ENCODE measurements at regions not wholly inside any gene's neighbourhood (a gene's known extent, or its start where the extent isn't known, plus 50 kb on each side); places are given as distances from the start of the nearest gene placed in this dataset.

- H3K4me3 ChIP-seq (ENCODE audit: low read depth, low read length), result no peak overlapping the region
- no peaks in the 10 kb centered on the region for H3K9me3 ChIP-seq (ENCODE audit: control insufficient read depth, insufficient read depth, low read depth, low read length)
- H3K27ac ChIP-seq (ENCODE audit: extremely low read depth, low read depth, low read length), result no peak overlapping the region
- H3K4me1 ChIP-seq (ENCODE audit: control insufficient read depth, insufficient read depth, low read length), result peaks cover 5% of the 10 kb centered on the region; the same call in 1 of the 2 replicates
- POLR2A ChIA-PET, result no interaction called here
- no peaks in the 10 kb centered on the region for H3K36me3 ChIP-seq (ENCODE audit: control insufficient read depth in 2 of 2, insufficient read depth in 1 of 2, low read length in 2 of 2)
- TF ChIP-seq ZNF785 (tag by site-specific recombination; IDR thresholded peaks at IDR 0.05) (no peak), ZNF585B (tag by site-specific recombination; IDR thresholded peaks at IDR 0.05) (no peak), ZNF404 (tag by site-specific recombination; IDR thresholded peaks at IDR 0.05) (no peak)
- CTCF ChIA-PET, result no interaction called here
Measured at GRCh38 chr9:4416467-4416866, 73.8 kb upstream of the SLC1A1 start.

- H3K9me3 ChIP-seq (ENCODE audit: control insufficient read depth, insufficient read depth, low read depth, low read length), result no peaks in the 10 kb centered on the region
- H3K27ac ChIP-seq (ENCODE audit: extremely low read depth, low read depth, low read length), result no peak overlapping the region
- H3K4me1 ChIP-seq (ENCODE audit: control insufficient read depth, insufficient read depth, low read length), result no peaks in the 10 kb centered on the region
- ChIA-PET CTCF (interaction anchor here (0.6 to 0.7 kb wide), 3 partner anchors 224 to 574 kb away, joined by 3 to 4 read pairs (median 3); no protein-coding TSS in a partner anchor), POLR2A (no interaction called here)
- no peaks in the 10 kb centered on the region for H3K36me3 ChIP-seq (ENCODE audit: control insufficient read depth in 2 of 2, insufficient read depth in 1 of 2, low read length in 2 of 2)
- TF ChIP-seq KLF16 (tag by site-specific recombination; IDR thresholded peaks at IDR 0.05), result no peak
- no peak for TF ChIP-seq ZNF416 (tag by site-specific recombination; IDR thresholded peaks at IDR 0.05)
- no peak for TF ChIP-seq TRIM28 (IDR thresholded peaks at IDR 0.05; ENCODE audit: borderline replicate concordance, low read length)
- no peak for TF ChIP-seq ZNF292 (tag by site-specific recombination; IDR thresholded peaks at IDR 0.05; ENCODE audit: borderline replicate concordance, low read depth)
- no peak for TF ChIP-seq ZNF488 (tag by site-specific recombination; IDR thresholded peaks at IDR 0.05)
- no peak for TF ChIP-seq ZSCAN23 (tag by site-specific recombination; IDR thresholded peaks at IDR 0.05)
- no peak for TF ChIP-seq OVOL3 (tag by site-specific recombination; IDR thresholded peaks at IDR 0.05)
- no peak for TF ChIP-seq ZNF48 (tag by site-specific recombination; IDR thresholded peaks at IDR 0.05)
- TF ChIP-seq ZBTB8A (tag by site-specific recombination; IDR thresholded peaks at IDR 0.05), result no peak
- no peak for TF ChIP-seq YY1 (tag by site-specific recombination; IDR thresholded peaks at IDR 0.05)
- TF ChIP-seq ZNF610 (tag by site-specific recombination; IDR thresholded peaks at IDR 0.05; ENCODE audit: borderline replicate concordance), result no peak
- no peak for TF ChIP-seq ZNF302 (tag by site-specific recombination; IDR thresholded peaks at IDR 0.05; ENCODE audit: low read depth)
- H3K4me3 ChIP-seq (ENCODE audit: low read depth, low read length), result no peak overlapping the region
Measured at GRCh38 chr9:4415281-4415680, 75.0 kb upstream of the SLC1A1 start.

GRCh38 chr9:4413856-4414255, 76.4 kb upstream of the SLC1A1 start:
- no peaks in the 10 kb centered on the region for H3K9me3 ChIP-seq (ENCODE audit: control insufficient read depth, insufficient read depth, low read depth, low read length)
- CTCF ChIA-PET, result interaction anchor here (0.5 kb wide), 1 partner anchor 9 kb away, joined by 3 read pairs; no protein-coding TSS in a partner anchor
- POLR2A ChIA-PET, result no interaction called here
- H3K4me3 ChIP-seq (ENCODE audit: low read depth, low read length), result no peak overlapping the region
- H3K36me3 ChIP-seq (ENCODE audit: control insufficient read depth in 2 of 2, insufficient read depth in 1 of 2, low read length in 2 of 2), result no peaks in the 10 kb centered on the region
- no peak overlapping the region for H3K27ac ChIP-seq (ENCODE audit: extremely low read depth, low read depth, low read length)
- H3K4me1 ChIP-seq (ENCODE audit: control insufficient read depth, insufficient read depth, low read length), result no peaks in the 10 kb centered on the region
- no peak for TF ChIP-seq ZNF10 (tag by site-specific recombination; IDR thresholded peaks at IDR 0.05)
- TF ChIP-seq BCL6B (tag by site-specific recombination; IDR thresholded peaks at IDR 0.05), result no peak
- TF ChIP-seq ZSCAN18 (tag by site-specific recombination; IDR thresholded peaks at IDR 0.05), result no peak
- TF ChIP-seq ZSCAN30 (tag by site-specific recombination; IDR thresholded peaks at IDR 0.05), result no peak
- no peak for TF ChIP-seq ZNF133 (tag by site-specific recombination; IDR thresholded peaks at IDR 0.05)
- no peak for TF ChIP-seq ZNF747 (tag by site-specific recombination; IDR thresholded peaks at IDR 0.05)
- no peak for TF ChIP-seq ZNF692 (tag by site-specific recombination; IDR thresholded peaks at IDR 0.05)
- TF ChIP-seq KLF16 (tag by site-specific recombination; IDR thresholded peaks at IDR 0.05), result no peak
- TF ChIP-seq SETDB1 (IDR thresholded peaks at IDR 0.05; ENCODE audit: insufficient read length, low read length), result no peak
- no peak for TF ChIP-seq ZNF521 (tag by site-specific recombination; IDR thresholded peaks at IDR 0.05)
- TF ChIP-seq TSHZ1 (tag by site-specific recombination; IDR thresholded peaks at IDR 0.05; ENCODE audit: borderline replicate concordance), result no peak
- TF ChIP-seq BCL11A (tag by site-specific recombination; IDR thresholded peaks at IDR 0.05; ENCODE audit: low read depth), result no peak
